Hepatocyte (in vitro differentiated cells): ENCODE measurements at regions not wholly inside any gene's neighbourhood (a gene's known extent, or its start where the extent isn't known, plus 50 kb on each side); places are given as distances from the start of the nearest gene placed in this dataset.

Experiments
- CTCF ChIP-seq: fragments of 200-600 bp; sonication (generic); IDR thresholded peaks from 2 replicates; pipeline ENCODE4 v1.5.1; 2016; ENCODE audit warnings: antibody characterized with exemption, mild to moderate bottlenecking; ENCODE audit not compliant: poor library complexity
- EZH2 ChIP-seq: fragments of 200-600 bp; sonication (generic); IDR thresholded peaks from 2 replicates; pipeline ENCODE4 v1.6.1; 2016; ENCODE audit warnings: antibody characterized with exemption, mild to moderate bottlenecking, borderline replicate concordance

DNA sequence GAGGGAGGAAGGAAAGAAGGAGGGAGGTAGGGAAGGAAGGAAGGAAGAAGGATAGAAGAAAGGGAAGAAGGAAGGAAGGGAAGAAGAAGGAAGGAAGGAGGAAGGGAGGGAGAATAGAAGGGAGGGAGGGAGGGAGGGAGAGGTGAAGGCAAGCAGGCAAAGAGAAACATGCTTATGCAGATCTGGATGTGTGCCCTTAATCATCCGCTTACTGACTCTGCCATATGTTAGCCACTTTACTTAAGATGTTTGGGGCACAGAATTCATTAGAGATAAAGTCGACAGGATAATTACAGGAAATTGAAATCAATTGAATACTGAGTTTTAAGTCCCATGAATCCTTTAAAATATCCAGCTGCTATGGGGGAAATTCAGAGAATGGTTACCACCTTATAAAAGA, 334.2 kb downstream of the GRB14 start:
- TF ChIP-seq CTCF (no peak), EZH2 (no peak)
